ENCODE measurements at regions not wholly inside any gene's neighbourhood (a gene's known extent, or its start where the extent isn't known, plus 50 kb on each side); places are given as distances from the start of the nearest gene placed in this dataset.

DNA sequence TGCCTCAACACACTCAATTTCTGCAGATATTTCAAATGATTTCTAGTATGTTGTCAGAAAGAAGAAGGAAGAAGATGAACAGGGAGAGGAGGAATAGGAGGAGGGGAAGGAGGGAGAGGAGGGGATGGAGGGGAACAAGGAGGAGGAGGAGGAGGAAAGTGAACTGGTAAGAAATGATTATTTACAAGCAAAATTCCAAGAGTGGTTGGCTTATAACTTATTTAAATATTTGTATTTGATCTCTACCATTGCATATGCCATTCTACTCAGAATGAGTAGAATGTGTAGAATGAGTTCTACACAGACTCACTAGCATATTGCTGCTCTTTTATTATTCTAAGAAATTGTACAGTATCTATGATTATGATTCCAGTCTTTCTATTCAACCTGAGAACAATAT lies 866.2 kb upstream of the DDX18 start:
- FAIRE-seq (no peak), DNase-seq (ENCODE audit: low read depth, low spot score) (no peak)
- Histone ChIP-seq H3K27me3 (ENCODE audit: control insufficient read depth in 2 of 2, insufficient read depth in 2 of 2, low read length in 2 of 2) (no peaks in the 10 kb centered on the region), H3K9me3 (replicated peaks; ENCODE audit: control insufficient read depth, insufficient read depth, low read length) (peaks cover 2% of the 10 kb centered on the region), H3K4me2 (ENCODE audit: insufficient read depth, low read length) (no peak overlapping the region), H2AFZ (ENCODE audit: low read depth, low read length) (no peak overlapping the region), H3K36me3 (ENCODE audit: control insufficient read depth in 2 of 2, extremely low read depth in 1 of 2, insufficient read depth in 2 of 2, low read length in 2 of 2) (no peaks in the 10 kb centered on the region), H3K9ac (replicated peaks; ENCODE audit: extremely low read depth, insufficient read depth, low read length) (no peak overlapping the region), H4K20me1 (replicated peaks; ENCODE audit: control insufficient read depth, extremely low read depth, insufficient read depth, low read length) (no peaks in the 10 kb centered on the region), H3K79me2 (ENCODE audit: control insufficient read depth, insufficient read depth, low read length) (no peaks in the 10 kb centered on the region), H3K4me3 (replicated peaks in 1 of 3; ENCODE audit: insufficient read depth in 1 of 3, low read depth in 1 of 3, low read length in 3 of 3) (no peak overlapping the region), H3K9me1 (replicated peaks; ENCODE audit: control insufficient read depth, extremely low read depth, insufficient read depth, low read length) (no peaks in the 10 kb centered on the region), H3K27ac (ENCODE audit: insufficient read depth, low read depth, low read length) (no peak overlapping the region), H3K4me1 (ENCODE audit: control insufficient read depth, extremely low read depth, insufficient read depth, low read length) (no peaks in the 10 kb centered on the region)
- dilution Hi-C loops (cut with MboI; ENCODE audit: extremely low pct_ligation_motif_present, low sequenced_read_pairs) (no loop called here), intact Hi-C loops (cut with micrococcal nuclease) (no loop called here)
- ChIA-PET CTCF (no interaction called here), POLR2A (no interaction called here)
- TF ChIP-seq MYC (IDR thresholded peaks at IDR 0.05; ENCODE audit: low read depth, low read length) (no peak), JUN (IDR thresholded peaks at IDR 0.05; ENCODE audit: borderline replicate concordance, insufficient read depth, insufficient read length, low read depth) (no peak), FOS (IDR thresholded peaks at IDR 0.05; ENCODE audit: borderline replicate concordance, insufficient read depth, low read length) (no peak), GATA2 (IDR thresholded peaks at IDR 0.05; ENCODE audit: insufficient read depth, insufficient read length, low read depth, low read length) (no peak), POLR2AphosphoS5 (IDR thresholded peaks at IDR 0.05; ENCODE audit: insufficient read depth, low read depth, low read length) (no peak), POLR2A (IDR thresholded peaks at IDR 0.05; ENCODE audit: low read depth, low read length) (no peak), EZH2 (IDR thresholded peaks at IDR 0.05; ENCODE audit: borderline replicate concordance, low read depth, low read length, severe bottlenecking) (no peak)
- TF ChIP-seq, protein P1, sequence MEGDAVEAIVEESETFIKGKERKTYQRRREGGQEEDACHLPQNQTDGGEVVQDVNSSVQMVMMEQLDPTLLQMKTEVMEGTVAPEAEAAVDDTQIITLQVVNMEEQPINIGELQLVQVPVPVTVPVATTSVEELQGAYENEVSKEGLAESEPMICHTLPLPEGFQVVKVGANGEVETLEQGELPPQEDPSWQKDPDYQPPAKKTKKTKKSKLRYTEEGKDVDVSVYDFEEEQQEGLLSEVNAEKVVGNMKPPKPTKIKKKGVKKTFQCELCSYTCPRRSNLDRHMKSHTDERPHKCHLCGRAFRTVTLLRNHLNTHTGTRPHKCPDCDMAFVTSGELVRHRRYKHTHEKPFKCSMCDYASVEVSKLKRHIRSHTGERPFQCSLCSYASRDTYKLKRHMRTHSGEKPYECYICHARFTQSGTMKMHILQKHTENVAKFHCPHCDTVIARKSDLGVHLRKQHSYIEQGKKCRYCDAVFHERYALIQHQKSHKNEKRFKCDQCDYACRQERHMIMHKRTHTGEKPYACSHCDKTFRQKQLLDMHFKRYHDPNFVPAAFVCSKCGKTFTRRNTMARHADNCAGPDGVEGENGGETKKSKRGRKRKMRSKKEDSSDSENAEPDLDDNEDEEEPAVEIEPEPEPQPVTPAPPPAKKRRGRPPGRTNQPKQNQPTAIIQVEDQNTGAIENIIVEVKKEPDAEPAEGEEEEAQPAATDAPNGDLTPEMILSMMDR (IDR thresholded peaks at IDR 0.05; ENCODE audit: extremely low read depth in 1 of 2, insufficient read depth in 1 of 2, low read depth in 1 of 2, low read length in 2 of 2): no peak
- TF ChIP-seq, protein P2, sequence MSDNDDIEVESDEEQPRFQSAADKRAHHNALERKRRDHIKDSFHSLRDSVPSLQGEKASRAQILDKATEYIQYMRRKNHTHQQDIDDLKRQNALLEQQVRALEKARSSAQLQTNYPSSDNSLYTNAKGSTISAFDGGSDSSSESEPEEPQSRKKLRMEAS (IDR thresholded peaks at IDR 0.05; ENCODE audit: insufficient read depth, insufficient read length): no peak
- BruUV-seq (replicated peaks): no TSS peak
